Hematopoietic multipotent progenitor cell treated with erythropoietin and hydrocortisone succinate and interleukin-3 and kit ligand, for 17 days (in vitro differentiated cells): ENCODE measurements at regions not wholly inside any gene's neighbourhood (a gene's known extent, or its start where the extent isn't known, plus 50 kb on each side); places are given as distances from the start of the nearest gene placed in this dataset.
"Not testable (repeated sequence)": the region's sequence is repeated elsewhere in the genome, so short reads cannot be mapped to it uniquely, and the experiment has no call there.

Experiments
- DNase-seq: peaks from one replicate; pipeline ENCODE4 v3.0.0-alpha.2; 2015; ENCODE audit warnings: low spot score

DNA sequence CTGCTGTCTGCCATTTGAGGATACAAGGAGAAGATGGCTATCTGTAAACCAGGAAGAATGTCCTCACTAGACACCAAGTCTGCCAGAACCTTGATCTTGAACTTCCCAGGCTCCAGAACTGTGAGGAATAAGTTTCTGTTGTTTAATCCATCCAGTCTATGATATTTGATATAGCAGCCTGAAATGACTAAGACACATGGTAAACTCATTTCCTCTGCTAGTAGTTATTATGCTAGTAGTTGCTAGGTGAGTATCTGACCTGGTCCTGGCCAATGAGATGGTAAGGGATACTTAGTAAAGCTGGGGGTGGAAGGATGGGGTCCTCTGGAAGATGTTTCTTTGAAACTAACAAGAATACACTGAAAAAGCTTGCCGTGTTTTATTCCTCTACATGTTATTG lies 280.7 kb upstream of the ARHGEF26 start:
- no peak for DNase-seq

DNA sequence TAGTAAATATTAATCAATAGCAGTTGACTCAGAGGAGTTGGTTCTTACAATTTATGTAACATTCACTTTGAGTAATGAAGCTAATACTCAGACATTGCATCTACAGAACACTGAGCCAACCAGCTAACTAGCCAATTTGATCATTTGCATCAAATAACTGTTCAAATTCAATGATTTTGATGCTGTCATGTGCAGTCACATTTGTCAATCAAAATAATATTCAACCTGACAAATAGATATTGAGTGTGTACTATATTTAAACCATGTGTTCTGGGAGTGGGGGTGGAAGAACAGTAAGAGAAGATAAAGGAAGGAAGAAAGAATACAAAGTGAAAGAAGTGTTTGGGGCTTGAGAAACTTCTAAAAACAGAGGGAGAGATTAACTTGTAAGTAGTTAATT lies 277.2 kb upstream of the ARHGEF26 start:
- DNase-seq: no peak

DNA sequence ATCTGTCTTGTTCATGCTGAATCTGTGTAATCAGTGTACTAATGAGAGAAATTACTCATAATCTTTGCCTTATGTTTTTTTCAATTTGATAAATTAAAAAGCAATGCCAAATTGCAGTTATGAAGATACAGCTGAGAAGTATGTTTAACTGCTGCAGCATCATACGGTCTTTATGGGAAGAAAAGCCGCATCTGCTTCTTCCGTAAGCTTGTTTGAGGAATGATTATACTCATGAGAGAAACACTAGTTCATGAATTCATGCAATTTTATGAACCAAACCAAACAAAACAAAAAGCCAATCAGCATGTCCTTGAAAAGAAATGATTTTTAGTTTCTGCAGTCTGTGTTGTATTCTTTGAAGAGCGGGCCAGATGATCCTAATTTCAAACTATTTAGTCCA lies 275.9 kb upstream of the ARHGEF26 start:
- DNase-seq: no peak

DNA sequence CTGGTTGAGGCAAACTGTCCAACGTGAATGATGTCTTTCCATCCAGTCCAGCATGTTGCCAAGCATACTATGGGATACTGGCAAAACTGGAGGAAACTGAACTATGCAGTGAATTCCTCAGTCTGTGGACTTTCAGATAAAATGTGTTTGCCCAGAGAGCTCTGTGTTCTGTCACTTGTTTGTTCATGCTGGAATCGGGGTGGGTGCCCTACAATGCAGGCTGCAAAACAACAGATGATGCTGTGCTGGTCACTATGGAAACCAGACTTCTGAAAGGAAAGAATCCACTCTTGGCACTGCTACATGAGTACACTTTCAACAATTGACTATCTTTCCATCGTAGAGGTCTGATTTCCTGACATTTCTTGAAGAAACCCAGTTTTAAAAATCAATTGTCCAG lies 272.5 kb upstream of the ARHGEF26 start:
- DNase-seq: no peak

DNA sequence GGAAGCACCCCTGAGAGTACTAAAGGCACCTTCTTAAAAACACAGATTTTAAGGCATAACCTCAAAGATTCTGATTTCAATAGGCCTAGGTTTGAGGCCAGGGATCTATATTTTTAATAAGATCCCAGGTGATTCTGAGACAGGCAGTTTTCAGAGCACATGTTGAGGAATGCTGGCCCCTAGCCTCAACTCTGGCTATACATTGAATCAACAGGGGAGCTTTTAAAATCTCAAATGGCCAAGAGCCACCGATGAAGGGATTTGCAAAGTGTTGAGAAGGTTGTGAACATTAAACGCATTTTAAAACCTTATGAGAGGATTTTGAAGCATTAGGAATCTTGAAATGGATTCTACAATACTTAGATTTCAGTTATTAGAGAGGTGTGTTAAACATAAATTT lies 268.8 kb upstream of the ARHGEF26 start:
- DNase-seq: no peak

DNA sequence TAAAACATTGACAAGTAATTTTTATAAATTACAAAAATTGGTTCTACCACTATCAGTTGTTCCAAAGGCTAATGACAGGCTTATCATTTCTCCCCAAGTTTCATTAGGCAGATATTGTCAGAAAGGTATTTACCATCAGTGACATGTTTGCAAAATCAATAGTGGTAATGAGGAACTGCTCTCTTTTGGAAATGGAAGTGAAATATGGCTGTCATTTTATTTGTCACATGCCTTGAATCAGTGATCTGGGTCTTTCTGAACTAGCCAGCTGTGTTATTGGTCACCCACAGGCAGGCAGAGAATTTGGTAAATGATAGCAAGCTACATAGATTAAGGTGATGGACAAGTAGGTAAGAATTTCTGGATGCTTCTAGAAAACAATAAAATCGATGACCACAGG lies 268.0 kb upstream of the ARHGEF26 start:
- no peak for DNase-seq

DNA sequence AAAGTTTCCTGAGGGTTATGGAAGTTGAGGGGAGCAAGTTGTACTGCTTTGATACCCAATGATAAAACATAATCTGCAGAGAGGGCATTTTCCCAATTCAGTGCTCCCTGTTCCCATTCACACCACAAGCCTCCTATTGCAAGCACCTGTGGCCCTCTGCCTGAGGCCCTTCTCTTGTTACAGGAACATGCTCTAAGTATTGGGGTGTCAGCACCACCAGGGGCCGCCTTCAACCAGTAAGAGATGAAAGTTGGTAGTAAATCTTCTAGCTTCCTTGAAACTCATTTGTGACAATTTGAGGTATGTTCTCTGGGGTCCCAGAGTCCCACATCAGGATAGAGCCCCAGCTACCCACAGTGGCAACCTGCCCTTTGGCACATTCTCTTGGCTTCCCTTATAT lies 265.4 kb upstream of the ARHGEF26 start:
- no peak for DNase-seq

DNA sequence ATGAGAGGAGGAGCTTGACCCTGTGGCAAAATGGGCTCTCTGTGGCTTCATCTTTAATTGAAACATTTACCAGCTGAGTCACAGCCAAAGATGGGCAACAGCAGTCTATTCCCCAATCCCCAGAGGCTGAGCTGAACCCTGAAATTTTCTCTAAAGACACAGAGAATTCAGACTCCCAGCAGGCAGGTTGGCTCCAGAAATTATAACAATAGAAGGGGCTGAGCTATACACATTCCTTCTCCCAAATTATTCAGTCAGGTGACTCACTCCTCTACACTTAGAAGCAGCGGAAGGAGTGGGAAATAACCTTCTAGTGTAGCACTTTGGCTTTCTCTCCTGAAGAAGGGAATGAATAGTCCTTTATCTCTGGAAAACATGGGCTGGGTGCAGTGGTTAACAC lies 264.3 kb upstream of the ARHGEF26 start:
- DNase-seq: no peak

DNA sequence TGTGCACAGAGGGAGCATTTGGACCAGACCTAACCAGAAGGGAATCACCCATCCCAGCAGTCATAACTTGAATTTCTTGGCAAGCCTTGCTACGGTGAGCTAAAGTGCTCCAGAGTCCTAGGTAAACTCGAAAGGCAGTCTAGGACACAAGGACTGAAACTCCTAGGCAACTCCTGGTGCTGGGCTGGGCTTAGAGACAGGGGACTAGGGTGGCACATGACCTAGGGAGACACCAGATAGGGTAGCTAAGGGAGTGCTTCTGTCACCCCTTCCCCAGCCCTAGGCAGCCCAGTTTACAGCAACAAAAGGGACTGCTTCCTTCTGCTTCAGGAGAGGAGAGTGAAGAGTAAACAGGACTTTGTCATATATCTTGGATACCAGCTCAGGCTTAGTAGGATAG lies 256.4 kb upstream of the ARHGEF26 start:
- no peak for DNase-seq

DNA sequence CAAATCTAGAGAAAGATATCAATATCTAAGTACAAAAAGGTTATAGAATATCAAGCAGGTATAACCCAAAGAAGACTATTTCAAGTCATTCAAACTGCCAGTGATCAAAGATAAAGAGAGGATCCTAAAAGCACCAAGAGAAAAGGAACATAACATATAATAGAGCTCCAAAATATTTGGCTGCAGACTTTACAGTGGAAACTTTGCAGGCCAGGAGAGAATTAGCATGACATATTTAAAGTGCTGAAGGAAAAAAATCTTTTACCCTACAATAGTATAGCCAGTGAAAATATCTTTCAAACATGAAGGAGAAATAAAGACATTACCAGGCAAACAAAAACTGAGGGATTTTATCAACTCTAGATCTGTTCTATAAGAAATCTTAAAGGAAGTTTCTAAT lies 254.3 kb upstream of the ARHGEF26 start:
- DNase-seq: no peak

DNA sequence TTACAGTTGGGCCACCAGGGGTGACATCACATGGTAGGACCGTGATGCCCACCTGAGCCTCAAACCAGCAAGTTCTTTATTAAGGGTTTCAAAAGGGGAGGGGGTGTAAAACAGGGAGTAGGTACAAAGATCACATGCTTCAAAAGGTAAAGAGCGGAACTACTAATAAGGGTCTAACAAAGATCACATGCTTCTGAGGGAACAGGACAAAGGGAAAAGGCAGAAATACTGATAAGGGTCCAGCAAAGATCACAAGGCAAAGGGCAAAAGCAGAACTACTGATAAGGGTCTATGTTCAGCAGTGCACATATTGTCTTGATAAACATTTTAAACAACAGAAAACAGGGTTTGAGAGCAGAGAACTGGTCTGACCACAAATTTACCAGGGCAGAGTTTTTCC lies 246.8 kb upstream of the ARHGEF26 start:
- not testable (repeated sequence) for DNase-seq

DNA sequence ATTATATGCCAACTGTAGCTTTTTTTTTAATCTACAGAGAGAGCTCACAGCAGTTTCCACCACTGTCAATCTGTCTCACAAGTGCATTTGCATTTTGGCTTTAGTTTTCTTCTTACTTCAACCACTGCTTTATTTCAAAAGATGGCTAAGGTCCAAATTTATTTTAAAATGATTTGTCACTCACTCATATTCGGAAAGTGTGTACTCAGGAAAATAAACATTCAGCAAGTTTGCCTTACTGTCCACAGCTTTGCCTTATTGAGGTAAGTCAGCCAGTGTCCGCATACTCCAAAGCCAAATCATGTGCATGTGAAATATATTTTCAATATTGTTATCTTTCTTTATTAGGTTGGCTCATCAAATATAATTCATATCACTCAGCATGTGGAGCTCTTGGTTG lies 240.7 kb upstream of the ARHGEF26 start:
- no peak for DNase-seq

DNA sequence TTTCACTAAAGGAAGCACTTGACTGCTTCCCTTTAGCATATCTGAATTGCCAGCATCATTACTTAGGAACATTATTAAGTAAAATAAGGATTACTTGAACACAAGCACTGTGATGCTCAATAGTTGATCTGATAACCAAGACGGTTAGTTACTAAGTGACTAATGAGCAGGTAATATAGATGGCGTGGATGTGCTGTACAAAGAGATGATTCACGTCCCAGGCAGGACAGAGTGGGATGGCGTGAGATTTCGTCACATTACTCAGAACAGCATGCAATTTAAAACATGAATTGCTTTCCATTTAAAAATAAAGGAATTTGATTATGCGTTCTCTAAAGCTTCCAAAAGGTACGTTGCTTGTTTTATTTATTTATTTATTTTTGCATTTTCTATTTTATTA lies 240.0 kb upstream of the ARHGEF26 start:
- no peak for DNase-seq

DNA sequence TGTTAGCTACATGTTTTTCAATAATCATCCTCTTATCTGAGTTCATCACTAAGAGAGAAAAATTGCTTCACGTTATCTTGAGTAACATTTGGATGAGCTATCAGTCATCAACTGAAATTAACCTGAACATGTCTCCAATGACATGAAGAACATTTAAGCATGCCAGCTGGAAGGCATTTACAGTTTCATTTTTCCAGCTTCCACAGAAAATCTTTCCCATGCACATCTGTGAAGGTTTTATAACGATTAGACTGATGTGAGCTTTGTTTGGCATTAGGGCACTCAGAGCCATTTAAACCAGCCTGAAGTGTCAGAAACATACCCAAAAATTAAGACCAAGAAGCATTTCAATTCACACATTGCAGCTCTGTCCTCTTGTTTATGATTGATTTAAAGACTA lies 235.8 kb upstream of the ARHGEF26 start:
- DNase-seq: no peak

DNA sequence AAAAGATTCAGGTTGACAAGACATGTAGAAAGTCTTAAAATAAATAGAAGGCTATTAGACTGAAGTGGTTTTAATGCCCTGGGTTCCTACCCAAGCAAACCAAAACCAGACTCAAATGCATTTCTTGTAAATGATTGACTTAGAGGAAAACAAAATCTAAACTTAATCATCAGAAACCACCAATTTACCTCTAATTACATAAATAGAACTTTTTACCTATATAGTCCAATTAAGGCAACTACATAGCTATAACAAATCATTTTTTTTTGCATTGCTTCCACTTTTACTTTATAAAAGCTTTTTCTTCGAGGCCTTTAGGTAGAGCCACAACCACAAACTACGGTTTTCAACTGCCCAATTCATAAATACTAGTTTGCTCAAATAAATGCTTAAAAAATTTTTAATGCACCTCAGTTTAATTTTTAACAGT lies 231.3 kb upstream of the ARHGEF26 start:
- DNase-seq: no peak

DNA sequence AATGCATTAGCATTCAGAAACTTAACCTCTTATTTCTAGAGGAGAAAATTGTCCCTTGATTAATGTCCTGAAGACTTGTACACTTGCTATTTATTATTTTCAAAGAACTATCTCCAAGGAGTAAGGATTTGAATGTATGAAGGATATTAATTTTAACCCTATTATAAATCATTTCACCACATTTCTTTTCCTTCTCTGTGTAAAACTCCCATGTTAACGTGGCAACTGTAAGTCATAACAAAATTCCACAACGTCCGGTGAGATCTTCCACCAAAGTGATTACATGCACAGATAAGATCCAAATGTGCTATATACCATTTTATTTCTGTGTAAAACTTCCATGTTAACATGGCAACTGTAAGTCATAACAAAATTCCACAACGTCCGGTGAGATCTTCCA lies 229.1 kb upstream of the ARHGEF26 start:
- DNase-seq: no peak

DNA sequence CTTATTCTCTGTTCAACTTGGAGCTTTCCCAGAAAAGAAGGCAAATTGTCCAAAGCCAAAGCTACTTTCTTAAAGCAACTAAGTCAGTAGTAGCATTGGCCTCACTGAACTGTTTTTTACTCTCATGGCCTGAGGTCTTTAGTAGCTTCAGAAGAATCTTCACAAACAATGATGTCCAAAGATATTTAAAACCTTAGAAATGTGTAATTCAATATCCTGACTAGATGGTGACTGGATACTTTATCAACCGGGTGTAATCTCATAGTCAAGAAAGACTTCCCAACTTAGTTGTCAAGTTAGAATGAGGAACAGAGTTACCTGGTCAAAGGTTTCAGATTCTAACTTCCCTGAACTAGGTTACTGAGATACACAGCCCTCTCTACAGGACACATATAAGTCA lies 226.3 kb upstream of the ARHGEF26 start:
- DNase-seq: no peak

DNA sequence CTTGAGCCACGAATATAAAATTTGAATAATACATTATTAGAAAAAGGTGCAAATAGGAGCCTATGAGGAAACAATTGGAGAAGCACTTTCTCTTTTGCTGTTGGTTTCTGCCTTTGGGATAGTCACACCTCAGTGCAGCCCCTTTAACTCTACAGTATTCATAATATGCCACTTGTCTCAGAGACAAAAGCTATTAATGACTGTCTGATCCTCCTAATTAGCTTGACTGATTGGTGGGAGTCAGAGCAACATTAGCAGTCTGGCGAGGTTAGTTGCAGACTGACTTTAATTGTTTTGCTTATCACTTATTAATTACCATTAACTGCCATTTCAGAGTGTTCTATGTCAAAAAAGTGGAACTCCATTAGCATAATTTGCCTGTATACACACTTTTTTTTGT lies 225.0 kb upstream of the ARHGEF26 start:
- no peak for DNase-seq

DNA sequence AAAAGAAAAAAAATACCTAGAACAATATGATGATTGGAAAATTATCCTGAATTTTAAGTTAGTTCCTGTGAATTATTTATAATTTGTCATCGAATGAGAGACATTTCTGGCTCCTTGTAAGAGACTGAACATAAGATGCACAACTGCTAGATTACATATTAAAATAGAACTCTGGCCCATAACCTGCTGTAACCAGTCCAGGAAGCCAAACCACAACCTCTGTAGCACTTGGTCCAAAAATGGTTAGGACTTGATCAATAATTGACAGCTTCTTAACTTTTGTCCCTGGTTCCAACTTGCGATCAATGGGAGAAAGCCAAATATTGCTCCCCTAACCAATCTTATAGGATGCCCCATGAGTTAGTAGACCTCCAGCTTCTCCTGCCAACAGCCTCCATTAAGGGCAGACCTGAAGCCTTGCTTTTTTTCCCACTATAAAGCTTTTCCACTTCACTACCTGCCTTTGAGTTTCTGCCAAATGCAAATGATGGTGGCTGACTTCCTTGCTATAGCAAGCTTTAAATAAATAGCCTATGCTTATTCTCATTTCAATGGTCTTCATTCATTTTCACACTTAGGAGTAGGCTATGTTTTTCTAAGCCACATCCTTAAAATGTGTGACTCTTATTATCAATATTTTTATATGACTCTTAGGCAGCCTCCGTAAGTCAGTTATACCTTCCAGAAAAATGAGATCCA lies 224.0 kb upstream of the ARHGEF26 start:
- no peak for DNase-seq

DNA sequence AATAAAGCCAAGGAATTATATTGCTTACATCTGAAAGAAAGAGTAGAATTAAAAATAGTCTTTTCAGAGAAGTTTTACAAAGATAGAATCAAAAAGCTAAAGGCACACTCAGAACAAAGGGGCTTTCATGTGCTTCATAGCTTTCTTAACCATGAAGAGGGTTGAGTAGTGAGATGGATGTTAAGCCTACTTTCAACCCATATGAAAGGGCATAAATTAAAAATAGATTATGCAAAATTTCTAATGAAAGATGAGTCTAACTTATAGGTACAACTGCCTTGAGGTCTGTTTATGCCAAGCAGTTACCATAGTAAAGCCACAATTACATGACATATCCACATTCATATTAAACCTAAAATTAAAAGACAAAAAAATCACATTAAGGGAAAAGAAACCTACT lies 223.3 kb upstream of the ARHGEF26 start:
- no peak for DNase-seq

DNA sequence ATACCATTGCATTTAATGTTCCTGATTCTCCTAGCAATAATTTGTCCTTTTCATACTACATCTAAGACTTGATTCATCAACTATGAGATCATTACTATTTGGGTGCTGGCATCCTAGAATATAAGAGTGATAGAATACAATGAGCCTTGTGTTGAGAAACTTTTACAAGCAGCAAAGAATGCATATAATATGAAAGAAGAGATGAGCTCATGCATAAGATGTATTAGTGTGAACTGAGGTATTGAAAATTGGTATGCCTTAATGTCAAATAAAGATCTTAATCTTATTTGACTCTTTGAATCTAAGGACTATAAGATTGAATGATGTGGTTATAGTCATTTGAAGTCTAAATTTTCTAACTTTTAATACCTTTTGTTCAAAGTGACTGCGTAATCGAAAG lies 220.0 kb upstream of the ARHGEF26 start:
- no peak for DNase-seq

DNA sequence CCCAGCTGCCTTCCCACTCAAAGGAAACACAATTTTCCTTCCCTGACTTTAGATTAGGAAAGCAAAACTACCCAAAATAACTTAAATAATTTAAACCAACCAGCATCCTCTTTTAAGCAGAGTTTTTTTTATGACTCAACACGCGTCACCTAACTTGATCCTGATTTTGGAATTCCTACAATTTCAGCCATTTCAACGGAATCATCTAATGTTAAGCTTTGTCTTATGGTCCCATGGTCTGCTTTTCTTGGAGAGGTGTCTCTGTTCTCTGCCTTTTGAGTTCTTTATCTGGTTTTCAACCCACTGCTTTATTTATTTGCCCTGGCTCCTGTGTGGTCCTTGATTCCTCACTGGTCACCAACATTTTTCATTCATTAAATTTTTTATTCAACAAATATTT lies 219.2 kb upstream of the ARHGEF26 start:
- DNase-seq: no peak

DNA sequence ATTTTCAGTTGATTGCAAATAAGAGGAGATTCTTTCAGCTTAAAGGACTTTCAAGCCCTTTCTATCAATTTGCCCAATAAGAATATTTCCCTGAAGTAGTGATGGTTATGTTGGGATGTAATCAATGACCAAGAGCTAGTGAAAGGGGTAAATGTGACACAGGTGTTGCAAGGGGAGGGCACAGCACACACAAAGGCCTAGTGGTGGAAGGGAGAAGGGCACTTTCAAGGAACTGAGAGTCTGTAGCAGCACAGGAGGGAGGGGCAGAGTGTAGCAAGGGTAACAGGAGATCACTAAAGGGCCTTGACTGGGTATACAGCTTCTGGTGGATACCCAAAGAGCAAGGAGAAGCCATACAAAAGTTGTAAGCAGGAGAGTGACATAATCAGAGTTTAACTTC lies 217.8 kb upstream of the ARHGEF26 start:
- no peak for DNase-seq

DNA sequence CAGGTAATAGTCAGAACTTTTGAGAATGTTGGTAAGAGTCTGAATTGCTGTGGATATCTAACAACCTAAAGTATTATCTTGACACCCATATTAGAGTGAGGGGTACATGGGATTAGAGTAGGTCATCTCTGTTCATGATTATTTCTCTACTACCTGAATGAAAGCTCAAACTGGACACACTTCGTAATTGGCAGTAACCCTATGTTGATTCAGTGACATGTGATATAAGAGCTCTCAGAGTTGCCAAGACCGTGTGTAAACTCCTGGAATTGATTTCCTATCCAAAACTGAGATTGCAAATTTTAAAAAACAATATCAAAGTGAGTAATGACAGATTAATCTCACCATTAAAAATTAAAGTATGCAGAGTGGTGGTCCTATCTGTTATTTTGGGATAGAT lies 214.8 kb upstream of the ARHGEF26 start:
- DNase-seq: no peak

DNA sequence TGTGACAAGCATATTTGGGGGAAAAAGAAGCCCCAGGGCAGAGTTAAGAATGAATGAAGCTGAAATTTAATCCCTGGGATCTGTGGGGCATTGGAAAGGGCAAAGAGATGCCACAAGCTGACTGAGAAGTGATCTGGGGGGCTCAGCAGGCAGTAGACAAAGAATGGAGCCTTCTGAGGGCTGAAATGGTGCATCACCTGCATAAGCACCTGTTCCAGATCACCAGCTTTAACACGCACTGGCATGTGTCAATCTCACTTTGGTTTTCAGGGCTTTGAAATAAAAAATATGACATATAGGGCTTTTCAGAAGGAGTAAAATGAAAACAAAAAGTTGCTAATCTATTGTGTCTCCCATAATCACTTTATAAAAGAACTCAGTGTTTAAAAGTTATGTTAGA lies 210.8 kb upstream of the ARHGEF26 start:
- DNase-seq: no peak
